ENCODE measurements at regions not wholly inside any gene's neighbourhood (a gene's known extent, or its start where the extent isn't known, plus 50 kb on each side); places are given as distances from the start of the nearest gene placed in this dataset.
"Not testable (repeated sequence)": the region's sequence is repeated elsewhere in the genome, so short reads cannot be mapped to it uniquely, and the experiment has no call there.

- no peak overlapping the region for H3K4me3 ChIP-seq (ENCODE audit: control insufficient read depth, low read depth, low read length)
- no peak for DNase-seq (ENCODE audit: low read depth)
- no peak for TF ChIP-seq CTCF (IDR thresholded peaks at IDR 0.05; ENCODE audit: control insufficient read depth, insufficient read depth, low read depth, low read length, missing control alignments)
Observed at GRCh38 chr13:86608701-86609100, 809.5 kb upstream of the SLITRK6 start.

- no peak for DNase-seq (ENCODE audit: low read depth)
- no peak for TF ChIP-seq CTCF (IDR thresholded peaks at IDR 0.05; ENCODE audit: control insufficient read depth, insufficient read depth, low read depth, low read length, missing control alignments)
- H3K4me3 ChIP-seq (ENCODE audit: control insufficient read depth, low read depth, low read length), result no peak overlapping the region
Observed at GRCh38 chr13:86633346-86633745, 834.1 kb upstream of the SLITRK6 start.

- DNase-seq (ENCODE audit: low read depth); H3K4me3 ChIP-seq (ENCODE audit: control insufficient read depth, low read depth, low read length): not testable (repeated sequence)
Observed at GRCh38 chr13:86651171-86651570, 852.0 kb upstream of the SLITRK6 start.

DNA sequence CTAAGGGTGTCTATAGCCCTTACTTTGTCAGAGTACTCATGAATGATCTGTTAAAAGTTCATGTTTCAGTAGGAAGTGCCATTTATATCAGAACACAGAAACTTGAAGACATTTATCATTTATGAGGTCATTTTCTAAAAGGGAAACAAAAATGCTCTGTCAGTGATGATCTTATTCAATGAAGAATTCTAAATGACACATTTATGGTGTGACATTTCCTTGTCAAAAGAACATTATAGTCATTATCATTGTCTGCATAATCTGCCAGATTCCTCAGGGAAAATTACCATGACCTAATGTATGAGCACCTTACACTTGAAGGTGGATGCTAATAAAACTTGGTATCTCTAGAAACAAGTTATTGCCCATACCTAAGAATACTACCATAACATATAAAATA, 853.8 kb upstream of the SLITRK6 start:
- TF ChIP-seq CTCF (IDR thresholded peaks at IDR 0.05; ENCODE audit: control insufficient read depth, insufficient read depth, low read depth, low read length, missing control alignments), result no peak
- no peak overlapping the region for H3K4me3 ChIP-seq (ENCODE audit: control insufficient read depth, low read depth, low read length)
- no peak for DNase-seq (ENCODE audit: low read depth)

- no peak for TF ChIP-seq CTCF (IDR thresholded peaks at IDR 0.05; ENCODE audit: control insufficient read depth, insufficient read depth, low read depth, low read length, missing control alignments)
- H3K4me3 ChIP-seq (ENCODE audit: control insufficient read depth, low read depth, low read length), result no peak overlapping the region
- DNase-seq (ENCODE audit: low read depth), result no peak
Observed at GRCh38 chr13:86655561-86655960, 856.3 kb upstream of the SLITRK6 start.

DNA sequence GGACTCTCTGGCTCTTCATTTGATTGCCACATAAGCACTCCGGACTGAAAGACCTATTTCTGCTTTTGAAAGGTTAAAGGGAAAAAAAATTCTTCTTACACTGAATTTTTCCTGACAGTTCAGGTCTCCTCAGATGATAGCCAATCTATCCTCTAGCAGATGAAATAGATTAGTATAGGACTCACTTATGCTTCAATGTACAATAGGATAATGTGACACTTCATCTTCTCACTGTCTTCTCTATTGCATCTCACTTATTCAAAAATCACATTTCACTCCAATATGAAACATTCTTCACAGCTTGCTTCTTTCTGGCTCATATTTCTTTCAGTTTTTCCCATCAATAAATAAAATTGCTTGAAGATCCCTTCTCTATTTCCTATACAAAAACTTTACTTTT, 860.9 kb upstream of the SLITRK6 start:
- TF ChIP-seq CTCF (IDR thresholded peaks at IDR 0.05; ENCODE audit: control insufficient read depth, insufficient read depth, low read depth, low read length, missing control alignments), result no peak
- no peak overlapping the region for H3K4me3 ChIP-seq (ENCODE audit: control insufficient read depth, low read depth, low read length)
- no peak for DNase-seq (ENCODE audit: low read depth)

DNA sequence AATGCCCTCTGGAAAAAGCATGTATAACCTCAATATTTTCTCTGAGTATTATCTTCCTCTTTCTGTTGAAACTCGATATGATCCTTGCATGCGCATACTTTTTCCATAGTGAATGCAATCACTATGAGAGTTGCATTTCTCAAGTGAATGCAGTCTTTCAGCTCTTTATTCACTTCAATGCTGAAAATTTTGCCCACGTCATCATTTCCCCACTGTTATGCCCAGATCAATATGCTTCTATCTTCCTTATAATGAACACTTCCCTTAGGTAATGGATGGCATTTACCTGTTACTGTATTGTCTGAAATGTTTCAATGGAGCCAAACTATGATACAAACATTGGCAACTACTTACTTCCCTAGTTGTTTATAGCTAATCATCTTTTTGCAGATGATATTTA, 866.6 kb upstream of the SLITRK6 start:
- H3K4me3 ChIP-seq (ENCODE audit: control insufficient read depth, low read depth, low read length), result no peak overlapping the region
- no peak for TF ChIP-seq CTCF (IDR thresholded peaks at IDR 0.05; ENCODE audit: control insufficient read depth, insufficient read depth, low read depth, low read length, missing control alignments)
- DNase-seq (ENCODE audit: low read depth), result no peak

Measured in AG09309 (cell line).